GM12873 (cell line): ENCODE measurements at regions not wholly inside any gene's neighbourhood (a gene's known extent, or its start where the extent isn't known, plus 50 kb on each side); places are given as distances from the start of the nearest gene placed in this dataset.

Experiments
- TF ChIP-seq, protein P1 (sequence below): IDR thresholded peaks from 2 replicates; pipeline ENCODE4 v1.5.1; 2012; ENCODE audit warnings: low read depth, mild to moderate bottlenecking, moderate library complexity, low read length, control low read depth; ENCODE audit not compliant: insufficient read depth; ENCODE audit errors: missing control alignments

DNA sequence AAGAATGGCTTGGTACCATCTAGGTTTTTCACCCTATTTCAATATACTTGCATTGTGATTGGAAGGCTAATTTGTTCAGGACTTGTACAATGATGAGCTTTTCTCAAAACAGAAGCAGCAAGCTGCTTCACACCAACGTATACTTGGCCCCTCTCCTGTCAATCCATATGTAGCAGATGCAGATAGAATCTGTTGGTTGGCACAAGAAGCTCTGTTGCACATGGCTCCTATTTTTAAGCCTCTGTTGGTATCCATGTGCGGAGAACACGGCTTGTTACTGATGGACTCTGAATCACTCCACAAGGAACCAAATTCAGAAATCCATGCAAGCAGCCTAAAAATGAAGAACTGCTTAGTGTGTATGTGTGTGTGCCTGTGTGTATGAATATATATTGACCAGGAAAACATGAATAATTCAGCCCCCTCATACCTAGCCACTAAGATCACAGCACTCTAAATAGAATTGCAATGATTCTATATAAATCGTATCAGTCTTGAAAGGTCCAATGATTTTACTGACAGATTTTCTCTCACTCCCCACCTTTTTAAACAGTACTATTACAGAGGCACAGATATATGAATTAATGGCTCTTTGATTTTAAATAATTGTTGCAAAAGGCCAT, 258.4 kb upstream of the DPYD start:
- TF ChIP-seq, protein P1, sequence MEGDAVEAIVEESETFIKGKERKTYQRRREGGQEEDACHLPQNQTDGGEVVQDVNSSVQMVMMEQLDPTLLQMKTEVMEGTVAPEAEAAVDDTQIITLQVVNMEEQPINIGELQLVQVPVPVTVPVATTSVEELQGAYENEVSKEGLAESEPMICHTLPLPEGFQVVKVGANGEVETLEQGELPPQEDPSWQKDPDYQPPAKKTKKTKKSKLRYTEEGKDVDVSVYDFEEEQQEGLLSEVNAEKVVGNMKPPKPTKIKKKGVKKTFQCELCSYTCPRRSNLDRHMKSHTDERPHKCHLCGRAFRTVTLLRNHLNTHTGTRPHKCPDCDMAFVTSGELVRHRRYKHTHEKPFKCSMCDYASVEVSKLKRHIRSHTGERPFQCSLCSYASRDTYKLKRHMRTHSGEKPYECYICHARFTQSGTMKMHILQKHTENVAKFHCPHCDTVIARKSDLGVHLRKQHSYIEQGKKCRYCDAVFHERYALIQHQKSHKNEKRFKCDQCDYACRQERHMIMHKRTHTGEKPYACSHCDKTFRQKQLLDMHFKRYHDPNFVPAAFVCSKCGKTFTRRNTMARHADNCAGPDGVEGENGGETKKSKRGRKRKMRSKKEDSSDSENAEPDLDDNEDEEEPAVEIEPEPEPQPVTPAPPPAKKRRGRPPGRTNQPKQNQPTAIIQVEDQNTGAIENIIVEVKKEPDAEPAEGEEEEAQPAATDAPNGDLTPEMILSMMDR, result no peak

DNA sequence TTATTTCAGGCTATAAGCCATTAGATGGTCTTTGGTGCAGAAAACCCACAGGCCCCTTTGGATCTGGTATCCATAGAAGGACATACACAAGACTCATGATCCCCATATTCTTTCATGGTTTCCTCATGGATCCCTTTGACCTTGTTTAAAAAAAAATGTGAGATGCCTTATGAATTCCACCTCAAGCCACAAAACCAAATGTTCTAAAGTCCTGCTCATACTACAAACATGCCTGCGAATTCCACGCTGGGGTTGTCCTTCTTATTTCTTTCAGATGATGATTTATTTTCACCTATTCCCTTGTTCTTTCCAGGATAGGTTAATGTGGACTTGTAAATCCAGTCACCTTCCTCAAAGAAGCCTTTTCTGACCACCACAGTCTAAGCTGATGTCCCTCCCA, 256.9 kb upstream of the DPYD start:
- TF ChIP-seq, protein P1, result no peak

DNA sequence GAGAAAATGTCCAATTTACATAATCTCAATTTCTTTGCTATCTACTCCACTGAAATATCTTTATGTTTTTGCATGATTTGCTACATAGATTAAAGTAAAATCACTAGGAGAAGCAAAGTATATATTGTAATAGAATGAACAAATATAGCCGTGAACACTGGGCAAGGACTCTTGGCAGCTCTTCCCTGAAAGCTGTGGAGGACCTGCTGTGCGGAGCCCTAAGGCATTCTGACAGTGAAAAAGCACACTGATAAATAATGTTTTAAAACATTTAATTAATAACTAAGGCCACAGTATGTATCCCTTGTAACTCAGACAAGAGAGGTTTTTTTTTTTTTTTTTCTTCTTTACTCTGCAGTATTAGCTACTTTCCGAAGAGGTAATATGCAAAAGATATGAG, 256.1 kb upstream of the DPYD start:
- TF ChIP-seq, protein P1, result no peak

DNA sequence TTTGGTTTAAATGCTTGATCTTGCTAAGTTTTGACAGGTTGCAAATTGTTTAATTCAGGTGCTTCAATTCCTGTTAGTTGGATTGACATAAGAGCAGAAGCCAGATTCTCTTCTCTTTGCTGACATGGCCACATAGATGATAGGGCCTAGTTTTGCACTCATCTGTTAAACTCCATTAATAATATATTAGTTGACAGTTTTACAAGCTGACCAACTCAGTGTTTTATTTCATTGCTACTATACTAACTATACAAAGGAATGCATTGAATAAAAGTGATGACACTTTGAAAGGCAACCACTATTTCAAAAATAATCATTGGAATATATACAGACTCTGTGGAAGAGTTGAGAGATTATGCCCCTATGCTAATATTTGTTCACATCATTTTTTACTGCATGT, 255.6 kb upstream of the DPYD start:
- TF ChIP-seq, protein P1, result no peak

DNA sequence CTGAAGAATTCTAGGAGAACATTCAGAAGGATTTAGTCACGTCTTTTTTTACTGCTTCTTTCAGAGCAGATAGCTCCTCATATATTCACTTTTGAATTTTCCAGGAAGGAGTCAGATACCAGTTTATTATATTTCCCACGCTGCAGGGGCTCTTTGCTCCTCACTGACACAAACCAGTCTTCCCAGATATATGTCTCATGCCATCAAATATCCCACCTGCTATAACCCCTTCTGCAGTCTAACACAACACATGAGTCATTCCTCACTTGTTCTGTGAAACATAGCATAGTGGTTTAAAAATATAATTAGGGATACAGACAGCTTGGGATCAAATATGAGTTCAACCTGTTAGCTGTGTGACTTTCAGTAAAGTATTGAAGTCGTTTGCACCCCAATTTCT, 251.7 kb upstream of the DPYD start:
- TF ChIP-seq, protein P1, result no peak

DNA sequence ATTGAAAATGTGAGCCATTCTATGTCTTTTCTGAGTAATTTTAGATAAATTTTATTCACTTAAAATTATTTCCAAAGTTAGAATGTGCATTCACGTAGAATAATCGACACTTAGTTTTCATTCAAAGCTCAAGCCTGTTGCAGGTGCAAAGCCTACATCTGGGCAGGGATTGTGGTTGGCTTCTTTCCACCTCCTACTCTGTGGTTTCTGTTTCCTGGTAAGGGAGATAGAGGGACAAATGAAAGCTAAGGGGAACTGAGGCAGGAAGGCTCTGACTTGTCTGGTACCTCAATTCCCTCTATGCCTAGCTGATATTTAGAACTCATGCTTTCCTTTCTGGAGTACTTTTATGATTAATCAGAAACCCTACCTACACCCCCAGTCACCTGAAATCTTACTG, 251.2 kb upstream of the DPYD start:
- TF ChIP-seq, protein P1, result no peak

DNA sequence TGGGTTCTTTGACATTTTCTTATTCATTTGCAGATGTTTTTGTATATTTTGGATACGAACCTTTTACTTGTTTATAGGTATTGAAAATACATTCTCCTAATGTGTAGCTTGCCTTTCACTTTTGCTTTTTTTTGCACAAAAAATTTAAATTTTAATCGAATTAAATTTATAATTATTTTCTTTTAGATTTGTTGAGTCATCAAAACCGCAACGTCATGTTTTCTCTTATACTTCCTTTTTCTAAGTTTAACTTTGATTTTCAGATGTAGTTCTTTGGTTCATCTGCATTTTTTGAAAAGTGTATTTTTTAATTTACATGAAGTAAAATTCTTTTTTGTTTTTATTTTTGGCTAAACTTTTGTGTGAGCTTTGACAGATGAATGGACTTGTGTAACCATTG, 243.7 kb upstream of the DPYD start:
- TF ChIP-seq, protein P1, result no peak
